ENCODE measurements at regions not wholly inside any gene's neighbourhood (a gene's known extent, or its start where the extent isn't known, plus 50 kb on each side); places are given as distances from the start of the nearest gene placed in this dataset.

DNA sequence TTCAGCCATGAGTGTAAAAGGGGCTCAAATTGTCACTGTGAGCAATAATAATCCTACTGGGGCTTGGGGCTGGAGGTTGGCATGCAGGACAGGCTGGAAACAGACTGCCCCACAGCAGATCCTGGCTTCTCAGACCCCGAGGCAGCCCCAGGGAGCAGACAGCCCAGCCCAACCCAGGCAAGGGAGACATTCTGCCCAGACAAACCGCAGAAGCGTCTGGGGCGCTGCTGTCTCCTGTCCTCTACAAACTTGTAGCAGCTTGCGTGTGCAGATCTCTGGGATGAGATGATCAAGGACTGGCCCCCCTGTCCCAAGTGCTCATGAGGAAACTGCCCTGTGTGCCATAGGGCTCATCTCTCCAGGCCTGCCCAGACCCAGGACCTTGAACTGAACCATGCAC lies 84.6 kb downstream of the MAFB start:
- no peak for DNase-seq (ENCODE audit: extremely low read depth, low read depth)
- TF ChIP-seq CTCF (IDR thresholded peaks at IDR 0.05; ENCODE audit: low read depth, low read length) = no peak

DNA sequence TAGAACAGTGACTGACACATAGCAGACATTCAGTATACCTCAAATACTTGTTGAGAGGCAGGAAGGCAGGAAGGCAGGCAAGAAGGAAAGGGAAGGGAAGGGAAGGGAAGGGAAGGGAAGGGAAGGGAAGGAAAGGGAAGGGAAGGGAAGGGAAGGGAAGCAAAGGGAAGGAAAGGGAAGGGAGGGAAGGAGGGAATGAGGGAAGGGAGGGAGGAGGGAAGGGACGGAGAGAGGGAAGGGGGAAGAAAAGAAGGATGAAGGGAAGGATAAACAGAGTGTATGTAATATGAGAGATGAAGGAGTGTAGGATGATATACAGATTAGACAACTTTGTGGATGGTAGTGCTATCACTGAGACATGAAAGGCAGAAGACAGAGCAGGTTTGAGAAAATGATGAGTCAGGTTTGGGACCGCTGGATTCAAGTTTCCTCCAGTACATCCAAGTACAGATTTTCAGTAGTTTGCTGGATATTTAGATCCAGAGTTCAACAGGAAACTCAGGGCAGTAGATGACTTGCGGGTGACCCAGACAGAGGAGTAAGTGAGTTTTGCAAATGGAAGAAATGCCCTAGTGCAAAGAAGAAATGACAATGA lies 85.9 kb downstream of the MAFB start:
- TF ChIP-seq CTCF (IDR thresholded peaks at IDR 0.05; ENCODE audit: low read depth, low read length) = no peak
- DNase-seq (ENCODE audit: extremely low read depth, low read depth) = no peak

DNA sequence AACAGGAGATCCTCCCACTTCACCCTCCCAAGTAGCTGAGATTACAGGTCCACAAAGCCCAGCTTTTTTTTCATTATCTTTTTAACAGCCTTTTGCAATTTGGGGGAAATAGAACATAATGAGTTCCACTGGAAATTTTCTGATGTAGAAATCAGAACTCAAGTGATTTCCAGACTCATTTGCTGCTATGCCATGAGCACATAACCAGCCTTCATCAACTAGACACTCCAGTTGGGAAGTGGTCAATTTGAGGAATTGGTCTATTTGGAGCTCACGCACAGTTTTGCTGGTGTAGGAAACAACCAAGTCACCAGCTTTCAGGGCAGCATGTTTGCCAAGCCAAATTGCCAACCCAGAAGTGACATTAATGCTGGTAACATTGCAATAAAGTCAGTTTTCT lies 86.7 kb downstream of the MAFB start:
- DNase-seq (ENCODE audit: extremely low read depth, low read depth) = no peak
- no peak for TF ChIP-seq CTCF (IDR thresholded peaks at IDR 0.05; ENCODE audit: low read depth, low read length)

DNA sequence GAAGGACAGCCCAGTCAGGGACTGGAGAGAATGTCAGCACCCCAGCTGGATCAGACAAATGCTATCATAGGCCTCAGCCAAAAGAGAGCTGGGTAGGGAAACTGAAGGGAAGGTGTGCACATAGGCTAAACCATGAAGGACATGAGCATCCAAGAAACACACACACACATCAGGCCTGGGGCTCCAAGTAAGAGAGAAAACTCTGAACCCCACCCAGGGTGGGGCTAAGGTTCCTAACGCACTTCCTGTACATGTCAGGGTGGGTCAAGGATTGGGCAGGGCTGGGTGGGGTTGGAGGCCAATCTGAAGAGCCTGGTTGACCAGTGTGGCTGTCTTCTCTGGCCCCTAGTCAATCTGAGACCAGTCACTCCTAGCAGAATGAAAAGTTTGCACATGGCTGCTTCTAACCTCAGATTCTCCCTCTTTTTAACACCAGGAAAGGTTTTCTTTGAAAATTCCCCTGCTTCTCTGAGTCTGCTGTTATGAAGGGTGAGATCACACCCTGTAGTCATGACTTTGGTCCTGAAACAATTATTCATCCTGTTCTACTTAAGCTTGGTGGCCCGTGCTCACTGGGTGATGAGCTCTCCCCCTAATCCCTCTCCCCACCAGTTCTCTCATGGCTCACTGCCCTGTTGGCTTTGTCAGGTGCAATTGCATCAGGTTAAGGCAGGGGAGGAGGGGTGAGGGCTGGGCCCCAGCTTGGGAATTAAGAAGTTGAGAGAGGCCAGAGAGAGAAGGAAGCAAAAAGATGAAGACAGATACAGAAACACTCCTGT lies 88.4 kb downstream of the MAFB start:
- TF ChIP-seq CTCF (IDR thresholded peaks at IDR 0.05; ENCODE audit: low read depth, low read length) = no peak
- no peak for DNase-seq (ENCODE audit: extremely low read depth, low read depth)

GRCh38 chr20:40599987-40600386 lies 89.0 kb downstream of the MAFB start:
- no peak for TF ChIP-seq CTCF (IDR thresholded peaks at IDR 0.05; ENCODE audit: low read depth, low read length)
- no peak for DNase-seq (ENCODE audit: extremely low read depth, low read depth)

- TF ChIP-seq CTCF (IDR thresholded peaks at IDR 0.05; ENCODE audit: low read depth, low read length) = no peak
- DNase-seq (ENCODE audit: extremely low read depth, low read depth) = no peak
These were observed 96.1 kb downstream of the MAFB start for GRCh38 chr20:40592941-40593340.

DNA sequence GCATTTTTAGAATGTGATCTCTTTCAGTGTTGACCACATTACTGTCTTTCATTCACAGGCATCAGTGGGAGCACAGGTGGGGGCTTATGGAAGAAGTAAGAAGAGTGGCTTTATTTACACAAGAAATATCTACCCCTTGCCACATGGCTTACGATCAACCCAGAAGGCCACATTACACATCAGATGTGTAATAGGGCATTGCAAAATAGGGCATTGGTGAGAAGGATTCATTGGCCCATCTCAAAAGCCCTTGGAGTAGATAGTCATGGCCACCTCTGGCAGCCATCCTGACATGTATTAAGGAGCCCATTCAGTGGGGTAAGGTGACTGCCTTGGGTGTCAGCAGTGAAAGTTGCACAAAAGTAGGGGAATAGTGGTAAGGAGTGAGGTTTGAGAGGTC lies 97.5 kb downstream of the MAFB start:
- no peak for DNase-seq (ENCODE audit: extremely low read depth, low read depth)
- TF ChIP-seq CTCF (IDR thresholded peaks at IDR 0.05; ENCODE audit: low read depth, low read length) = no peak
